ENCODE measurements at regions not wholly inside any gene's neighbourhood (a gene's known extent, or its start where the extent isn't known, plus 50 kb on each side); places are given as distances from the start of the nearest gene placed in this dataset.
"Not testable (repeated sequence)": the region's sequence is repeated elsewhere in the genome, so short reads cannot be mapped to it uniquely, and the experiment has no call there.

DNA sequence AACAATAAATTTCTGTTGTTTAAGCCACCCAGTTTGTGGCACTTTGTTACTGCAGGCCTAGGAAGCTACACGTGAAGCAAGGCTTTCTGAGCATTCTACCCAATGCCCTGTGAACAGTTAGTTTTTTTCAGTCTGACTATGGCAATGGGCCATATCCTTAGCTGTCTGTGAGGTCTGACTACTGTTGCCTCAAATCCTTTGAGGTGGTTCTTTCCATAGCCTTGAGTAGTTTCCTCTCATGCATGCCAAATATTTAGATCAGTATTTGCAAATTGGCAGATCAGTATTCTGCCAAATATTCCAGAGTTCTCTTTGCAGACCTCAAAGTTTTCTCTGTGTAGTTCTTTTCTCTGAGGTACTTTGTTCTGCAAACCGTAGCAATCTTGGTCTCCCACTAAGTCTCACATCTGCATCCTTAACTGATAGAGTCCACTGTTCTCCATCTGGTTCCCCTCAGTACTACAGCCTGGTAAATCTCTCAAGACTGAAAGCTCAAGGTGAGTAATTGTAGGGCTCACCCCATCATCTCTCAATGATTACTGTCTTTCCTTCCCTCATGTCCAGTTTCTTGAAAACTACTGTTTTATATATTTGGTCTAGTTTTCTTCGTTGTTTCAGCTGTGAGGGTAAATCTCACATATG is 984.9 kb upstream of the INTU start:
- Mint-ChIP-seq H3K27ac (no peak overlapping the region), H3K9me3 (peaks cover 3% of the 10 kb centered on the region), H3K4me1 (ENCODE audit: low read depth) (no peaks in the 10 kb centered on the region), H3K27me3 (ENCODE audit: low read depth) (no peaks in the 10 kb centered on the region), H3K4me3 (no peak overlapping the region), H3K36me3 (ENCODE audit: low read depth) (no peaks in the 10 kb centered on the region)
- CTCF ChIA-PET: interaction anchor here (0.8 kb wide), 1 partner anchor 440 kb away, joined by 3 read pairs; no protein-coding TSS in a partner anchor
- DNase-seq: no peak
- intact Hi-C loops (cut with micrococcal nuclease): no loop called here

GRCh38 chr4:126658411-126658810 is 974.3 kb upstream of the INTU start:
- Mint-ChIP-seq H3K27ac (no peak overlapping the region), H3K27me3 (ENCODE audit: low read depth) (no peaks in the 10 kb centered on the region), H3K36me3 (ENCODE audit: low read depth) (no peaks in the 10 kb centered on the region), H3K4me1 (ENCODE audit: low read depth) (no peaks in the 10 kb centered on the region), H3K9me3 (no peaks in the 10 kb centered on the region), H3K4me3 (no peak overlapping the region)
- intact Hi-C loops (cut with micrococcal nuclease): no loop called here
- CTCF ChIA-PET: no interaction called here
- no peak for DNase-seq

GRCh38 chr4:126661194-126661593 is 971.6 kb upstream of the INTU start:
- no peaks in the 10 kb centered on the region for H3K27me3 Mint-ChIP-seq (ENCODE audit: low read depth)
- no peak for DNase-seq
- no peak overlapping the region for H3K4me3 Mint-ChIP-seq
- CTCF ChIA-PET: no interaction called here
- intact Hi-C loops (cut with micrococcal nuclease): no loop called here
- no peaks in the 10 kb centered on the region for H3K36me3 Mint-ChIP-seq (ENCODE audit: low read depth)
- no peaks in the 10 kb centered on the region for H3K4me1 Mint-ChIP-seq (ENCODE audit: low read depth)
- H3K27ac Mint-ChIP-seq: no peak overlapping the region
- peaks cover 2% of the 10 kb centered on the region for H3K9me3 Mint-ChIP-seq

DNA sequence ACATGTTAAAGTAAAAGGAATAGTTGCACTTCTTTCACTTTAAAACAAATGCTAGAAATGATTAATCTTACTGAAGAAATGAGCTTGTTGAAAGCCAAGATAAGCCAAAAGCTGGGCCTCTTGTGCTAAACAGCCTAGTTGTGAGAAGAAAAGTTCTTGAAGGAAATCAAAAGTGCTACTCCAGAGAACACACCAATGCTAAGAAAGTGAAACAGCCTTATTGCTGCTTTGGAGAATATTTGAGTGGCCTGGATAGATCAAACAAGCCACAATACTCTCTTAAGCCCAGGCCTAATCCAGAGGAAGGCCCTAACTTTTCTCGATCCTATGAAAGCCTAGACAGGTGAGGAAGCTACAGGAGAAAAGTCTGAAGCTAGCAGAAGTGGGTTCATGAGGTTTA is 967.9 kb upstream of the INTU start:
- H3K9me3 Mint-ChIP-seq: peaks cover 3% of the 10 kb centered on the region
- H3K4me1 Mint-ChIP-seq (ENCODE audit: low read depth): no peaks in the 10 kb centered on the region
- no peaks in the 10 kb centered on the region for H3K36me3 Mint-ChIP-seq (ENCODE audit: low read depth)
- H3K27me3 Mint-ChIP-seq (ENCODE audit: low read depth): no peaks in the 10 kb centered on the region
- H3K4me3 Mint-ChIP-seq: no peak overlapping the region
- CTCF ChIA-PET: no interaction called here
- no peak overlapping the region for H3K27ac Mint-ChIP-seq
- intact Hi-C loops (cut with micrococcal nuclease): no loop called here
- DNase-seq: no peak

DNA sequence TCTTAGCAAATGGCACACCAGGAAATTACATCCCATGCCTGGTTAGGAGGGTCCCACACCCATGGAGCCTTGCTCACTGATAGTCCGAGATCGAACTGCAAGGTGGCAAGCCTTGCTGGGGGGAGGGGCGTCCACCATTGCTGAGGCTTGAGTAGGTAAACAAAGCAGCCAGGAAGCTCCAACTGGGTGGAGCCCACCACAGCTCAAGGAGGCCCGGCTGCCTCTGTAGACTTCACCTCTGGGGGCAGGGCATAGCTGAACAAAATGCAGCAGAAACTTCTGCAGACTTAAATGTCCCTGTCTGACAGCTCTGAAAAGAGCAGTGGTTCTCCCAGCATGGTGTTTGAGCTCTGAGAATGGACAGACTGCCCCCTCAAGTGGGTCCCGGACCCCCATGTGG is 962.7 kb upstream of the INTU start:
- H3K27me3 Mint-ChIP-seq (ENCODE audit: low read depth); H3K27ac Mint-ChIP-seq; intact Hi-C loops (cut with micrococcal nuclease); H3K36me3 Mint-ChIP-seq (ENCODE audit: low read depth); H3K4me1 Mint-ChIP-seq (ENCODE audit: low read depth); DNase-seq; H3K4me3 Mint-ChIP-seq; CTCF ChIA-PET: not testable (repeated sequence)
- peaks cover 11% of the 10 kb centered on the region for H3K9me3 Mint-ChIP-seq

DNA sequence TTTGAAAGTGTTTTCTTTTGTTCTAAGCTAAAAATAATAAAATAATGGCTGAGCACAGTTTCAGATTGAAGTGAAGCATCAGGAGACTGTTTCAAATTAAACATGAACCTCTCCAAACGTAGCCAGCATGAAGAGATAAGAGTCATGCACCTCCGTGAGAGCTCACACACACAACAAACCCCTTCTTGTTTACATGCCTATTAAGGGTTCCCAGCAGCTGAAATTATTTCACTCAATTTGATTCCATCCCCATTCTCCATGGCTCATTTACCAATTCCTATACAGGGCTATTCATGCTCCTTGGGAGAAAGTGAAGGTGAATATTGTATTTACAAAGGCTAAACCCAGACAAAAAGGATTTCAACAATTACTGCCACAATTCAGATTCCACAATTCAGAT is 954.1 kb upstream of the INTU start:
- no peak overlapping the region for H3K4me3 Mint-ChIP-seq
- intact Hi-C loops (cut with micrococcal nuclease): no loop called here
- H3K4me1 Mint-ChIP-seq (ENCODE audit: low read depth): no peaks in the 10 kb centered on the region
- peaks cover 1% of the 10 kb centered on the region for H3K9me3 Mint-ChIP-seq
- no peaks in the 10 kb centered on the region for H3K27me3 Mint-ChIP-seq (ENCODE audit: low read depth)
- H3K36me3 Mint-ChIP-seq (ENCODE audit: low read depth): no peaks in the 10 kb centered on the region
- CTCF ChIA-PET: interaction anchor here (0.7 kb wide), 1 partner anchor 18 kb away, joined by 3 read pairs; no protein-coding TSS in a partner anchor
- no peak overlapping the region for H3K27ac Mint-ChIP-seq
- no peak for DNase-seq

GRCh38 chr4:126679303-126679702 is 953.5 kb upstream of the INTU start:
- Mint-ChIP-seq H3K9me3 (no peaks in the 10 kb centered on the region), H3K4me1 (ENCODE audit: low read depth) (no peaks in the 10 kb centered on the region), H3K36me3 (ENCODE audit: low read depth) (no peaks in the 10 kb centered on the region), H3K27ac (no peak overlapping the region), H3K27me3 (ENCODE audit: low read depth) (no peaks in the 10 kb centered on the region), H3K4me3 (no peak overlapping the region)
- CTCF ChIA-PET: interaction anchor here (0.7 kb wide), 1 partner anchor 17 kb away, joined by 3 read pairs; no protein-coding TSS in a partner anchor
- intact Hi-C loops (cut with micrococcal nuclease): no loop called here
- no peak for DNase-seq

DNA sequence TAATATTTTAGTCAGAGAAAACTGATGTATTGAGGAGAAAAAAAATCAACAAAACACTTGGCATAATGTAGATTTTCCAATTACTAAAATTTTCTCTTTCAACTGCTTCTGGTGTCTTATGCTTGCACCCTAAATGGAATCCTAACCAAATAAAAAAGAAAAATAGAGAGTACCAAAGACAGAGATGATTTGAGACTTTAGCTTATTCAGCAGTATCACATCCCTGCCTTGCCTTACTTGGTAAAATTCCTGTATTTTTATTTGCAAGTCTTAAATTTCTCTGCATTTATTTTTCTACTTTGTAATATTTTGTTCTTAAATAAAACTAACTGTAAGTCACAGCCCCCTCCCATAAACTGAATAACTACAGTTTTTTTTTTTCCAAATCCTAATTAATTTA is 950.5 kb upstream of the INTU start:
- Mint-ChIP-seq H3K27me3 (ENCODE audit: low read depth) (no peaks in the 10 kb centered on the region), H3K27ac (no peak overlapping the region), H3K9me3 (no peaks in the 10 kb centered on the region), H3K4me1 (ENCODE audit: low read depth) (no peaks in the 10 kb centered on the region), H3K4me3 (no peak overlapping the region), H3K36me3 (ENCODE audit: low read depth) (no peaks in the 10 kb centered on the region)
- DNase-seq: no peak
- CTCF ChIA-PET: interaction anchor here (1.1 kb wide), 1 partner anchor 10 kb away, joined by 3 read pairs; no protein-coding TSS in a partner anchor
- intact Hi-C loops (cut with micrococcal nuclease): no loop called here

GRCh38 chr4:126686491-126686890 is 946.3 kb upstream of the INTU start:
- H3K27me3 Mint-ChIP-seq (ENCODE audit: low read depth): no peaks in the 10 kb centered on the region
- no peaks in the 10 kb centered on the region for H3K9me3 Mint-ChIP-seq
- intact Hi-C loops (cut with micrococcal nuclease): no loop called here
- H3K4me1 Mint-ChIP-seq (ENCODE audit: low read depth): no peaks in the 10 kb centered on the region
- no peak for DNase-seq
- no peak overlapping the region for H3K27ac Mint-ChIP-seq
- no peaks in the 10 kb centered on the region for H3K36me3 Mint-ChIP-seq (ENCODE audit: low read depth)
- CTCF ChIA-PET: no interaction called here
- H3K4me3 Mint-ChIP-seq: no peak overlapping the region

GRCh38 chr4:126687655-126688358 is 945.0 kb upstream of the INTU start:
- no peaks in the 10 kb centered on the region for H3K36me3 Mint-ChIP-seq (ENCODE audit: low read depth)
- CTCF ChIA-PET: no interaction called here
- no peaks in the 10 kb centered on the region for H3K27me3 Mint-ChIP-seq (ENCODE audit: low read depth)
- intact Hi-C loops (cut with micrococcal nuclease): no loop called here
- H3K27ac Mint-ChIP-seq: no peak overlapping the region
- no peak overlapping the region for H3K4me3 Mint-ChIP-seq
- no peak for DNase-seq
- H3K4me1 Mint-ChIP-seq (ENCODE audit: low read depth): no peaks in the 10 kb centered on the region
- H3K9me3 Mint-ChIP-seq: no peaks in the 10 kb centered on the region

GRCh38 chr4:126691797-126692196 is 941.0 kb upstream of the INTU start:
- CTCF ChIA-PET: no interaction called here
- Mint-ChIP-seq H3K4me1 (ENCODE audit: low read depth) (no peaks in the 10 kb centered on the region), H3K4me3 (no peak overlapping the region), H3K27ac (no peak overlapping the region), H3K36me3 (ENCODE audit: low read depth) (no peaks in the 10 kb centered on the region), H3K9me3 (no peaks in the 10 kb centered on the region), H3K27me3 (ENCODE audit: low read depth) (no peaks in the 10 kb centered on the region)
- no peak for DNase-seq
- intact Hi-C loops (cut with micrococcal nuclease): no loop called here

DNA sequence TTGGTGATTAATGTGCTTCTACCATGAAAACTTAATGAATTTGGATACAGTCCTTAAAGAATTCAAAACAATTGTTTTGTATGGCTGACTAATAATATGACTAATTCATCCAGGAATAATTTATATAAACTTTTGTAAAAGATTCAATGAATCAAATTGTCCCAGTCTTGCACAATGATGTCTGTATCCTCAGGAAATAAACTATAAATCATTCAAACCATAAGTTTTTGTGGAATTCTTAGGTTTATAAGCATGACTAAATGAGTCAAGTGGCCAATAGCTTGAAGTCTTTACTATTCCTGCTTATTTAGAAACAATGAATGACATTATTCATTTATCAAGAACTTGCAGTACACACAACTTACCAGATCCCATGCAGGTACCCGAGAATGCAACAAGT is 935.0 kb upstream of the INTU start:
- no peaks in the 10 kb centered on the region for H3K9me3 Mint-ChIP-seq
- H3K4me1 Mint-ChIP-seq (ENCODE audit: low read depth): no peaks in the 10 kb centered on the region
- H3K36me3 Mint-ChIP-seq (ENCODE audit: low read depth): no peaks in the 10 kb centered on the region
- H3K27me3 Mint-ChIP-seq (ENCODE audit: low read depth): no peaks in the 10 kb centered on the region
- intact Hi-C loops (cut with micrococcal nuclease): no loop called here
- no peak overlapping the region for H3K27ac Mint-ChIP-seq
- DNase-seq: no peak
- CTCF ChIA-PET: no interaction called here
- no peak overlapping the region for H3K4me3 Mint-ChIP-seq

DNA sequence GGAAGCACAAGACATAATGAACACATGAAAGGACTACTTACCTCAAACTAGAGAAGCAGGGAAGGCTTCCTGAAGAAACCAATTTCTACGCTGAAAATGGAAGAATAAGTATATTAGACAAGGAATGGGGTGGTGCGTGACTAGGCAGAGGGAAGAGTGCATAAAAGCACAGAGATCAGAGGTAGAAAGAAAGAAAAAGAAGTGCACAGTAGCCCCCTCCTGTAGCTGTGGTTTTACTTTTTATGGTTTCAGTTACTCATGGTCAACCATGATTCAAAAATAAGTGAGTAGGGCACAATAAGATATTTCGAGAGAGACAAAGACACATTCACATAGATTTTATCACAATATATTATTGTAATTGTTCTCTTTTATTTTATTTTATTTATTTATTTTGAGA is 934.5 kb upstream of the INTU start:
- Mint-ChIP-seq H3K27me3 (ENCODE audit: low read depth) (no peaks in the 10 kb centered on the region), H3K4me3 (no peak overlapping the region), H3K9me3 (peaks cover 2% of the 10 kb centered on the region), H3K4me1 (ENCODE audit: low read depth) (no peaks in the 10 kb centered on the region), H3K27ac (no peak overlapping the region), H3K36me3 (ENCODE audit: low read depth) (no peaks in the 10 kb centered on the region)
- CTCF ChIA-PET: no interaction called here
- intact Hi-C loops (cut with micrococcal nuclease): no loop called here
- DNase-seq: no peak
